H1 (cell line): ENCODE measurements at regions not wholly inside any gene's neighbourhood (a gene's known extent, or its start where the extent isn't known, plus 50 kb on each side); places are given as distances from the start of the nearest gene placed in this dataset.

Experiments
- KDM1A ChIP-seq: fragments of 200-600, 300-600 bp; sonication (generic); IDR thresholded peaks from 2 replicates; pipeline ENCODE4 v1.7.1; 2016; ENCODE audit warnings: mild to moderate bottlenecking, low read length, borderline replicate concordance
- POLR2A ChIP-seq, 2 experiments: IDR thresholded peaks; 1 replicate in 1 of 2; 2 replicates in 1 of 2; pipeline ENCODE4 v1.6.1; 2011; ENCODE audit warnings: low read depth in 2 of 2, low read length in 2 of 2, mild to moderate bottlenecking in 2 of 2; ENCODE audit errors: control extremely low read depth in 1 of 2
- POLR2AphosphoS5 ChIP-seq: IDR thresholded peaks from 2 replicates; pipeline ENCODE4 v1.6.1; 2011; ENCODE audit warnings: low read depth, low read length
- RAD21 ChIP-seq, 2 experiments: IDR thresholded peaks in 1 of 2; conservative IDR thresholded peaks in 1 of 2; 2 replicates each; pipeline ENCODE4 v1.6.1; 2011; ENCODE audit warnings: low read depth in 2 of 2, low read length in 2 of 2, improper control_type of control experiment in 1 of 2, inconsistent platforms in 1 of 2, mild to moderate bottlenecking in 1 of 2, moderate library complexity in 1 of 2
- RFX5 ChIP-seq: IDR thresholded peaks from 2 replicates; pipeline ENCODE4 v1.6.1; 2011; ENCODE audit warnings: low read depth, low read length, improper control_type of control experiment, borderline replicate concordance
- SIRT6 ChIP-seq: IDR thresholded peaks from one replicate; pipeline ENCODE4 v1.7.1; 2012; ENCODE audit warnings: low read length, inconsistent platforms
- TF ChIP-seq, protein P1 (sequence below): IDR thresholded peaks from 2 replicates; pipeline ENCODE4 v1.6.1; 2011; ENCODE audit warnings: low read length, improper control_type of control experiment
- TF ChIP-seq, protein P2 (sequence below), 3 experiments: IDR thresholded peaks; 1 replicate in 2 of 3; 2 replicates in 1 of 3; pipeline versions ENCODE4 v1.5.1 to v1.6.1; 2011; ENCODE audit warnings: low read length in 3 of 3, mild to moderate bottlenecking in 3 of 3, inconsistent platforms in 2 of 3, low read depth in 1 of 3, moderate library complexity in 1 of 3; ENCODE audit not compliant: insufficient read depth in 1 of 3; ENCODE audit errors: control extremely low read depth in 1 of 3

DNA sequence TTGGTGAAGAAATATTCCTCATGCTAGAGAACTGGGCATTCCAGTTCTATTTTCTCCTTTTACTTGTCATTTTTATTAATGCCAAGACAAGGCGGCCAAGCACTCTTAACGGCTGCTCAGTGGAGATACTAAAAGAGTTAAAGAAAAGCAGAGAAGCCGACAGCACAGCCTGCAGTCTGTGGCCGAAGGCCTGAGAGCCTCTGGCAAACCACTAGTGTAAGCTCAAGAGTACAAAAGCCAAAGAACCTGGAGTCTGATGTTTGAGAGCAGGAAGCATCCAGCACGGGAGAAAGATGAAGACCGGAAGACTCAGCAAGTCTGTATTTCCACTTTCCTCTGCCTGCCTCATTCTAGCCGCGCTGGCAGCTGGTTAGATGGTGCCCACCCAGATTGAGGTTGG lies 167.1 kb upstream of the FUT9 start:
- TF ChIP-seq POLR2A (IDR thresholded peaks at IDR 0.05; ENCODE audit: control extremely low read depth in 1 of 2, low read depth in 2 of 2, low read length in 2 of 2) (no peak), RAD21 (IDR thresholded peaks at IDR 0.05 in 1 of 2, conservative IDR thresholded peaks at IDR 0.05 in 1 of 2; ENCODE audit: low read depth in 2 of 2, low read length in 2 of 2) (no peak), POLR2AphosphoS5 (no peak), KDM1A (no peak), SIRT6 (no peak), RFX5 (no peak)
- TF ChIP-seq, protein P1, sequence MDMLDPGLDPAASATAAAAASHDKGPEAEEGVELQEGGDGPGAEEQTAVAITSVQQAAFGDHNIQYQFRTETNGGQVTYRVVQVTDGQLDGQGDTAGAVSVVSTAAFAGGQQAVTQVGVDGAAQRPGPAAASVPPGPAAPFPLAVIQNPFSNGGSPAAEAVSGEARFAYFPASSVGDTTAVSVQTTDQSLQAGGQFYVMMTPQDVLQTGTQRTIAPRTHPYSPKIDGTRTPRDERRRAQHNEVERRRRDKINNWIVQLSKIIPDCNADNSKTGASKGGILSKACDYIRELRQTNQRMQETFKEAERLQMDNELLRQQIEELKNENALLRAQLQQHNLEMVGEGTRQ, result no peak
- TF ChIP-seq, protein P2, sequence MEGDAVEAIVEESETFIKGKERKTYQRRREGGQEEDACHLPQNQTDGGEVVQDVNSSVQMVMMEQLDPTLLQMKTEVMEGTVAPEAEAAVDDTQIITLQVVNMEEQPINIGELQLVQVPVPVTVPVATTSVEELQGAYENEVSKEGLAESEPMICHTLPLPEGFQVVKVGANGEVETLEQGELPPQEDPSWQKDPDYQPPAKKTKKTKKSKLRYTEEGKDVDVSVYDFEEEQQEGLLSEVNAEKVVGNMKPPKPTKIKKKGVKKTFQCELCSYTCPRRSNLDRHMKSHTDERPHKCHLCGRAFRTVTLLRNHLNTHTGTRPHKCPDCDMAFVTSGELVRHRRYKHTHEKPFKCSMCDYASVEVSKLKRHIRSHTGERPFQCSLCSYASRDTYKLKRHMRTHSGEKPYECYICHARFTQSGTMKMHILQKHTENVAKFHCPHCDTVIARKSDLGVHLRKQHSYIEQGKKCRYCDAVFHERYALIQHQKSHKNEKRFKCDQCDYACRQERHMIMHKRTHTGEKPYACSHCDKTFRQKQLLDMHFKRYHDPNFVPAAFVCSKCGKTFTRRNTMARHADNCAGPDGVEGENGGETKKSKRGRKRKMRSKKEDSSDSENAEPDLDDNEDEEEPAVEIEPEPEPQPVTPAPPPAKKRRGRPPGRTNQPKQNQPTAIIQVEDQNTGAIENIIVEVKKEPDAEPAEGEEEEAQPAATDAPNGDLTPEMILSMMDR (IDR thresholded peaks at IDR 0.05; ENCODE audit: control extremely low read depth in 1 of 3, insufficient read depth in 1 of 3, low read depth in 1 of 3, low read length in 3 of 3), result no peak
